Hematopoietic multipotent progenitor cell treated with erythropoietin and hydrocortisone succinate and interleukin-3 and kit ligand, for 8 days (in vitro differentiated cells): ENCODE measurements at regions not wholly inside any gene's neighbourhood (a gene's known extent, or its start where the extent isn't known, plus 50 kb on each side); places are given as distances from the start of the nearest gene placed in this dataset.
A peak's percentile ranks its signal among the peaks of the same experiment; 100 is the strongest.
"Not testable (repeated sequence)": the region's sequence is repeated elsewhere in the genome, so short reads cannot be mapped to it uniquely, and the experiment has no call there.

Experiments used
- DNase-seq: peaks from one replicate; pipeline ENCODE4 v3.0.0-alpha.2; 2015

DNA sequence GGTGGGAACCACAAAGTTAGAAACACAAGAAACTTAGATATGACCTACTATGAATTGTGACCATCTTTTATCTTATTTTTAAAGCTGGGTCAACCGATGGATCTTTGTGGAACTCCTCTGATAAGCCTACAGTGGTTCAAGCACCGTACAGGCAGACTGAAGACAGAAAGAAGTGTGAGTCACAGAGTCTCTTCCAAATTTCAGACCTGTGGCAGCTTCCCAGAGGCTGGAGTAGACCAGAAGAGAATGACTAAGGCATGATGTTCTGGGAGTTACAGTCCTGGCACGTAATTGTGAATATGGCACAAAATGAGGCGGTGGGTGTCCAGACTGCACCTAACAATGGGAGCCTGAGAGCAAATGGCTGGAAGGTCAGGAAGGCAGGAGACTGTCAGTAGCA, 70.0 kb downstream of the LMO4 start:
- peak; percentile 54 for DNase-seq

DNA sequence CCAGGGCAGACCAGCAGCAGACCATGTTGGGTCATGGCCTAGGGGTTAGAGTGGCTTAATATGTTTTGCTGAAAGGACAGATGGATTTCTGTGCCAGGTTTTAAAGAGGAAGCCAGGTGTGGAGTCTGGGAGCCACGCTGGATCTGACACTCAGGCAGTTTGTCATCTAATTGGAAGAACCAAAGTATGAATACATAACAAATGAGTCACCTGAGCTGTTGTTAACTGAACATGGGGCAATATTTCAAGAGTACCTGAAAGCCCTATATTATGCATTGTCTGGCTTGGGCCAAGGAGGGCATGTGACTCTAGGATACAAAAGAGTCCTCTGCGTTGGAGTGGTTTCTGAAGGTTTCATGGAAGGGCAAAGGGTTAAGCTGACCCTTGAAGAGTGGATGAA, 70.6 kb downstream of the LMO4 start:
- DNase-seq = no peak

- DNase-seq = no peak
Measured at GRCh38 chr1:87399701-87400100, 71.0 kb downstream of the LMO4 start.

- peak; percentile 61 for DNase-seq
Measured at GRCh38 chr1:87400813-87401212, 72.1 kb downstream of the LMO4 start.

DNA sequence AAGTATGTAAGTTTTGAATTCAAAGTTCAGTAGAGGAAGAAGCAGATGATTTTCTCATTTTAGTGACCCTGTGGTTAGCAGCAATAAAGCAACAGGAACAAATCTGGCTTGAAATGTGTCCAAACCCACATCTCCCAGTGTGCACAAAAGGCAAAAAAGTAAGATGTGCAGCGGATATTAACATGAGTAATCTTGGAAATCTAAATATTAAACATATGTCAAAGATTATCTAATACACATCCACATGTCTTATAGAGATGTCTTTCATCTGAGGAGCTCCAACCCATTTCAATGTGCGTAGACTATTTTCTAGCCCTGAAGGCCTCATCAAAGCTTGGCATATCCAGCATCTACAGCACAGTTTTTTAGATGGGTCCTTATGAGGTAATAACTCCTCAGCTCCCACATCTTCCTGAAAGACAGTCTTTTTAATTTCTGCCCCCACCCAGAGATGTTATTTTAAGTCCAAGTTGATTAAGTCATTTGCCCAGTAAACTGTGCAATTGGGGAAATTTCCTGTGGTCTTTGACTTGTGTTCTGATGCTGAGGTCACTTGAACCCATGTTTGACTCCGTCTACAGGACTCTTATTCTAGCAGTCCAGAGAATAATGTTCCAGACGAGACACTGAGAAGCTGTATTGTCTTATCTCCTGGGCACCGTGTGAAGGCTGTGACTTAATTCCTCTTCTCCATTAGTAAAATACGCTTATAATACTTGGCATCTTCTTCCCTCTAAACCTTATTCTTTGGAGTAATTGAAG, 73.7 kb downstream of the LMO4 start:
- DNase-seq = no peak

- no peak for DNase-seq
Measured at GRCh38 chr1:87403061-87403820, 74.6 kb downstream of the LMO4 start.

- DNase-seq = no peak
Measured at GRCh38 chr1:87404296-87404695, 75.6 kb downstream of the LMO4 start.

DNA sequence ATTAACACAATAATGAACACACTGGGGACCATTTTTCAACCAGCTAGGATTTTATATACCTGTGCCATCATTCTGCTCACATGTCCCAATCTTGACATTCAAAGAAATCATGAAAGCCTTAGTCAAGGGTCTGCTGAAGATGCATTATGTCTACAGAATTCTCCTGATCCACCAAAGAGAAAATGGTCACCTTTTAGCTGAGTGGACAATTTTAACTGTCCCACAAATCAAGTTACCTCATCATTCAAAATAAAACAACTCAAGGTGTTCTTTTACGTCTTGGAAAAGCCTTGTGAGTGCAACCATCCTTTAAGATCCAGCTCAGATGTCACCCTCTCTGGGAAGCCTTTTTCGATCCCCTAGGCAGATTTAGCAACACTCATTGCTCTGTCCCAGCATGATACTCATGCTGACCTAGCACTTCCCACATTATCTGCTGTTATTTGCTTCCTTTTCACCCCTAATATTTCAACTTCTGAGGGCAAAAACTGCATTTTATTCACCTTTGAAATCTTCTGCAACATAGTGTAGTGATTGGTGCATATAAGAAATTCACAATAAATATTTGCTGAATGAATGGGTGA, 80.1 kb downstream of the LMO4 start:
- DNase-seq = no peak

GRCh38 chr1:87410776-87411480, 82.2 kb downstream of the LMO4 start:
- no peak for DNase-seq

DNA sequence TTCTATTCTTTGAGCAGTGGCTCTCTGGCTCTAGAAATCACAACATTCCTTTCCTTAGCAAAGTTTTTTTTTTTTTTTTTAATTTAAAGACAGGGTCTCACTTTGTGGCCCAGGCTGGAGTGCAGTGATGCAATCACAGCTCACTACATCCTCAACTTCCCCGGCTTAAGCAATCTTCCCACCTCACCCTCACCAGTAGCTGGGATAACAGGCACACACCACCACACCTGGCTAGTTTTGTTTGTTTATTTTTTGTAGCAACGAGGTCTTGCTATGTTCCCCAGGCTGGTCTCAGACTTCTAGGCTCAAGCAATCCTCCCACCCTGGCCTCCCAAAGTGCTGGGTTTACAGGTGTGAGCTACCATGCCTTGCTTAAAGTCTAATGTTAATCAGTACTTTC, 85.2 kb downstream of the LMO4 start:
- not testable (repeated sequence) for DNase-seq

DNA sequence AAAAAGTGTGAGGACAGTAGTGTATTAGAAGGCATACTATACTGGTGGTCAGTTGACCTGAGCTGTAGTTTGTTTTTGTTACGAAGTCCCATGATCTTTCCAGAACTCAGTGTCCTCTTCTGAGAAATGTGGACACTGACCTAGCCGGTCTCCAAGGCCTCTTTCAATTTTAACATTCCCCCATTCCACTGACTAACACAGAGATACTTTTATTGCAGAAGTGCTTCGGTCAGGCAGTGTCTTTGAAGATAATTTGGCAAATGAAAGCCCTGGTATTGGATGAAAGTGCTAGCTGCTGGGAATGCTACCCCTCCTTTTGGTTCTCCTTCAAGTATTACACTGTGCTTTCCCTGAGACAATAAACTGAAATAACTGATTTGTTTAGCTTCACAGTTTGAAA, 89.4 kb downstream of the LMO4 start:
- DNase-seq = no peak

GRCh38 chr1:87421809-87422208, 93.1 kb downstream of the LMO4 start:
- DNase-seq = no peak

DNA sequence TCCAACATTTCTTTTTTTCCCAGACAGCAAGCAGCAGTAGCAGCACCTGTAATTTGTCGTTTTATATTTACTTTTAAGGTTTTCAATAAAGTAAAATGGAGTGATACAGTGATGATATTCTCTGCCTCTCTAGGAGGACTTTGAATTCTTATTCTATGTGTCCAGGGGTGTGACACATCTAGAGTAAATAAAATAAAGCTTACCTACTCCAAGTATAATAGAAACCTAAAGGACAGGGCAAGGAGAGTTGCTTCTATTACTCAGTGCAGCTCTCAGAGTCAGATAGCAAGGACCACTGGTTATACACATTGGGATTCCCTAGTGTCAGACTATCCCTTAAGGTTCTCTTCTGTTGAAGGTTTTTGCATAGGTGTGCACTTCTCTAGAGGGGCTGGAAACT, 95.9 kb downstream of the LMO4 start:
- no peak for DNase-seq

GRCh38 chr1:87426463-87427249, 98.0 kb downstream of the LMO4 start:
- DNase-seq = no peak

- no peak for DNase-seq
Measured at GRCh38 chr1:87428367-87428766, 99.7 kb downstream of the LMO4 start.

- no peak for DNase-seq
Measured at GRCh38 chr1:87428883-87429282, 100.2 kb downstream of the LMO4 start.

- DNase-seq = no peak
Measured at GRCh38 chr1:87432685-87433084, 104.0 kb downstream of the LMO4 start.

DNA sequence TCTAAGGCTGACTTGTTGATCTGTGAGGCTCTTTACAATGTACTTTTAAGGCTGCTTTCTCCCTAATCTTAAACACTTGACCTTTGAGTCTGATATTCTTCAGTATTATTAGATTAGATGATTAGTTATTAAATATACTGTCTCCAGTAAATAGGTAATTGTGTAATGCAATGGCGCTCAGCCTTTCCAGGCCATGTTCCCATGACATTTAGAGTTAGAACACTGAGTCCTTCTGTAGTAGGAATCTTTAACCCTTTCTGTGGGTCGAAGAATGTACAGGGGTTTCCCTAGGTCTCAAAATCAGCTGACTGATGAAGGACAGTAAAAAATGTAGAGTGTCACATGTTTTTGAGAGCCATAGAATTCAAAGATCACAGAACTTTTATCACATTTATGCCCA, 104.4 kb downstream of the LMO4 start:
- DNase-seq = not testable (repeated sequence)

DNA sequence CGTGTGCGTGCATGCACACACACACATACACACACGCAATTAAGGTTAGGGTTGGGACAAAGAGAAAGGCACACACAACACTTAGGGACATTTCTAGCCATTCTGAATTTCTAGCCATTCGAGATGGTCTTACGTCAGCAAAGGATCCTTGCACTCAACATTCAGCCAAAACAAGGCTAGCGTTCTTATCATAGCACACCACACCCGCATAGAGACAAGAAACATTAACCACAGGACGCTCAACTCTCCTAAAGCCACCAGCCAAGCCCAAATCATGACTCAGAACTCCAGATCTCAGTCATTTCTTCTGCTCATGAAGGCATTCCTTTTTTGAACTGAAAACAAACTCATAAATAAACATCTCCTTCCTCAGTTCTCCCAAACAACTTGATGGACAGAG, 106.8 kb downstream of the LMO4 start:
- peak; percentile 96 for DNase-seq

GRCh38 chr1:87436115-87436514, 107.4 kb downstream of the LMO4 start:
- not testable (repeated sequence) for DNase-seq

DNA sequence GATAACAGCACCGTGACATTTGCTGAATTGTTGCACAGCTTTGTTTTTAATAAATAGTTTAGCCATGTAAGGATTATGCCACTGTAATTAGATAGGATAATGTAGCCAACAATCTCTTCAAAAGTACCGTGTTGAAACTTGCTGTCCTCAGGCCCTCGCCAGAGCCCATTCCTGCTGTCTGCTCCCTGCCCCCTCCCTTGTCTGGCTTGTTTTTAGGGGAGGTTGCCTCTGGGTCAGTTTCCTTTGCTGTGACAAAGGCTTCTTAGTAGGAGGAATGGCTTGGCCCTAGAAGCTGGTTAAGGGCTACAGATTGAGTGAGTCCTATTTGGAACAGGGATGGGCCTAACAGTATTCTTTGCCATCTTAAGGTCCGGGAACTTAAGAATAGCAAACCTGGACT, 107.9 kb downstream of the LMO4 start:
- no peak for DNase-seq

DNA sequence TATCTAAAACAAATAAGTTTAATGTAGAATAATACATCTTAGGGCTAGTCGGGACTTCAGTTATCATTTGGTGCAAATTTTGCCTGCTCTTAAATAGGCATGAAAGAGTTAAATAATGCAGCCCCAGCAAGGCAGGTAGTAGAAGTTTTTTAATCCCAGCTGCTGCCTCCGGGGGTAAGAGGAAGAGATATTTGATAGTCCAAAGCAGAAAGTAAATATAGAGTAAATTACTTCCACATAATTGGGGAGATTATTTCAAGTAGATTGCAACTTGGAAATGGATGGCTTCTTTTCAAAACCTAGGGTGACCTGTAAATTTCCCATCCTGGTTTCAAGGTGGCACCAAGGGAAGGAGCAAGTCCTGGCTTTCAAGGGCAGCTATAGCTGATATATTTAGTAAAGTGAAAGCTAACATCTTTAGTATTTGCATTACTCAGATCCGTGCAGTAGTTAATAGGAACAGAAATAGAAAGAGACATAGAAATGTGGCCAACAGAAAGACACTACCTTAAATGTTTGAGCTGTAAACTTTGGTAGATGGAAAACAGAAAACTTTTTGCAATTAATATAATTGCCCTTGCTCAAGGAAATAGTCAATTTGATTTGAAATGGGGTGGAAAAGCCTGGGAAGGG, 109.1 kb downstream of the LMO4 start:
- DNase-seq = no peak
